ENCODE measurements at regions not wholly inside any gene's neighbourhood (a gene's known extent, or its start where the extent isn't known, plus 50 kb on each side); places are given as distances from the start of the nearest gene placed in this dataset.
A peak's percentile ranks its signal among the peaks of the same experiment; 100 is the strongest.

DNA sequence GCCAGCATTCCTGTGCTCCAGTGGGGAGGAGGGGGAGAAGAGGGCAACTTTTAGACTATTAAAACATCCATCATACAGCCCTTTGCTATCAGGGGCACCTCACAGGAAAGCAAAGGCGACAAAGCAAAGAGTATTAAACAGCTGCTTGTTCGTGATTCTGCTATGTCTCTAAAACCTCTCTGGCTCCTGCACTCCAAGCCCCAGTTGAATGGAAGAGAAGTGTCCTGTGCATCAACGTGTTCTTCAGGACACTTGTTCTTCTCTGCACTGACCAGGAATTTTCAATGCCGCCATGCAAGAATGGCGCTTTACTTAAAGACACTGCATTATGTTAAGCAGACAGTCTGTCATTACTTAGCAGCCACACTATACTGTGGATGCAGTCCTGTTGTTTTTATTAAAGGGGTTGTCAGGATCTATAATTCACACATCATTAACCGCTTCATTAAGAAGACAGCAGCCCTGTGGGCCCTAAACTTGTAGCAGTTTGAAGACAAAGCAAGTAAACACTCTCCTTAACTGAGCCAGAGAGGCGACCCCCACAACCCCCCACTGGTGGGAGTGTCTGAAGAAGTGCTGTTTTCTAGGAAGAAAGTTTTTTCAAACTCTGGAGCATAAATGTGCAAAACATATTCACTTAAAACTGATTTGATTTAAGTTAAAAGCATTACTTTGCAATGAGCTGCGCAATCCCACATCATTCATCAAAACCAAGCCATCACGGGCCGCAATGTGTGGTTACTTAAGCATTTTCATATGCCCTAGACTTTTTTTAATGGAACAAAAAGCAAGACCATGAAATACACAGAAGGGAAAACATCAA lies 164.5 kb downstream of the ZNF608 start:
- DNase-seq = no peak

DNA sequence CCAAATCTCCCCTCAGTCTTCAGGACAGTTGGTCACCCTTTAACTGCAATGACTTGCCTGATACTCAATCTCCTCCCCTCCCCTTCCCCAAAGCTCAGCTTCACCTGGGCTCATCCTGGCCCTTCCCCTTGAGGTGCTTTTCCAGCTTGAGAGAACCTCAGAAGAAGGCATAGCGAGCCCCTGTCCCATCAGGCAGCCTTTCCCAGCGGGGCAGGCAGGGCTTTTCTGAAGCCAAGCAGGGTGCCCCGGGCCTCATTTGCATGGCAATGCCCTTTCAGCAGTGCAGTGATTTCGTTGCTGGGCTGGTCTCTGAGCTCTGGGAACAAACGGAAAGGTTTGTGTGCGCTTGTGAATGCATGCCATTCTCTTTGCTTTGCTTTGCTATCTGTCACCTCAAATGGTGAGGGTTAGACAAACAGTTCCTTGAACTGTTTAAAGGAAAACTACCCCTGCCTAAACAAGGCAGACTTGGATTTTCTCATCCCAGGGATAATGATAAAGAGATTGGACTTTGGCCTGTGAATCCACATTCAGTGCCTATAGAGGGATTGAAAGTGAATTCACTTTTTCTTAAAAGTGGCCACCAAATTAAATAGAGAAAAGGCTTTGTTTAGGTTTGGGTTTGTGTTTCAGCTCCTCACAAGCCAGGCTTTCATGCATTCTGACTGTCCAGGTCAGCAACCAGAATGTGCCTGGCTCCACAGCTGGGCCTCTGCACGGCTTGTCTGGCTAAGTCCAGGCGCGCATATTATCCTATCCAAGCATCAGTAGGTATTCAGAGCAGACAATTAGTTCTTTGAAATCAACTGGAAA lies 165.3 kb downstream of the ZNF608 start:
- DNase-seq = no peak

DNA sequence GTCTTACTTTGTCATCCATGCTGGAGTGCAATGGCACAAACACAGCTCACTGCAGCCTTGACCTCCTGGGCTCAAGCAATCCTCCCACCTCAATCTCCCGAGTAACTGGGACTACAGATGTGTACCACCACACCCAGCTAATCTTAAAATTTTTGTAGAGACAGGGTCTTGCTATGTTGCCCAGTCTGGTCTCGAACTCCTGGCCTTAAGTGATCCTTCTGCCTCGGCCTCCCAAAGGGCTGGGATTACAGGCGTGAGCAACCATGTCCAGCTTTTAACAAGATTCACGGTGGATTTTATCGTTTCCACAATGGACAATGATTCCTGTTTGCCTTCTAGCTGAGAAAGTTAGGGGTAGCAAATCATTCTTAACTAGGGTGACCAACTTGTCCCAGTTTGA lies 165.9 kb downstream of the ZNF608 start:
- DNase-seq = no peak

DNA sequence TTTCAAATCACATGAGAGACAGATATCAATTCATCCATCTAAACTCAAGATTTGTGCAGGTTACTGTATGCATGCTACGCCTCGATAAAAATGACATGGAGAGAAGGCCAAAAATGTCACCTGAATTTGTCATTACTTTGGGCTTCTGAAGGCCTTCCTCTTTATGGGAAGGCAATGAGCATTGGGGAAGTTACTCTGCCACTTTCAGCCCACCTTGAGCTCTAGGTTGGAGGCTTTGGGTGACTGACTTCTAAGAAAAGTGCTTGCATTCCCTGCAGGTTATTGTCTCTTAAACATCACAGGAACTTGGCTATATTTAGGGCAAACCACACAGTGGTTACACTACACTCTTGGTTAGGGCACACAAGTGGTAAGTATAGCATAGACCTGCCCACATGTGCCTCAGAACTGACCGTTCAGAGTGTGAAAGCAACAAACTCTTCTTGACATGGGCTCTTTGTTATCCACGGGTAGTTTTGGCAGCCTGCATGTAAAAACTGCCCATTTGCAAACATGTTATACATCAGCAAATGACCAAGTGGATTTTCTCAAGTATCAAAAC lies 169.5 kb downstream of the ZNF608 start:
- DNase-seq = no peak

DNA sequence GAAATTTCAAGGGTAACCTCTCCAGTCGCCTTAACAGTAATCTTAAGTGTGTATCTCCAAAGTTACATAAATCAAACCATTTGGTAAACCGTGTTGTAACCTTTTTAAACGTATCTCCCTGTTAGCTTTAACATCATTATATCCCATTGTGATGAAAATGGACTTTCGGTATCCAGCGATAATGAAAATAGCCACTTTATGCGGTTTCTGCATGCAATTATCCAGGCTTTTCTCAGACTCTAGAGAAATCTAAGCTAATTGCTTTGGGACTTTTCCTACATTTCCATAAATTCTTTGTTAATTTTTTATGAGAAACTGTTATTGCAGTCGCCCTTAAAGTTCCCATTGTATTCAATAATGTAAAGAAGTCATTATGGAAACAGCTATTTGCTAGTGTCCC lies 170.7 kb downstream of the ZNF608 start:
- no peak for DNase-seq

DNA sequence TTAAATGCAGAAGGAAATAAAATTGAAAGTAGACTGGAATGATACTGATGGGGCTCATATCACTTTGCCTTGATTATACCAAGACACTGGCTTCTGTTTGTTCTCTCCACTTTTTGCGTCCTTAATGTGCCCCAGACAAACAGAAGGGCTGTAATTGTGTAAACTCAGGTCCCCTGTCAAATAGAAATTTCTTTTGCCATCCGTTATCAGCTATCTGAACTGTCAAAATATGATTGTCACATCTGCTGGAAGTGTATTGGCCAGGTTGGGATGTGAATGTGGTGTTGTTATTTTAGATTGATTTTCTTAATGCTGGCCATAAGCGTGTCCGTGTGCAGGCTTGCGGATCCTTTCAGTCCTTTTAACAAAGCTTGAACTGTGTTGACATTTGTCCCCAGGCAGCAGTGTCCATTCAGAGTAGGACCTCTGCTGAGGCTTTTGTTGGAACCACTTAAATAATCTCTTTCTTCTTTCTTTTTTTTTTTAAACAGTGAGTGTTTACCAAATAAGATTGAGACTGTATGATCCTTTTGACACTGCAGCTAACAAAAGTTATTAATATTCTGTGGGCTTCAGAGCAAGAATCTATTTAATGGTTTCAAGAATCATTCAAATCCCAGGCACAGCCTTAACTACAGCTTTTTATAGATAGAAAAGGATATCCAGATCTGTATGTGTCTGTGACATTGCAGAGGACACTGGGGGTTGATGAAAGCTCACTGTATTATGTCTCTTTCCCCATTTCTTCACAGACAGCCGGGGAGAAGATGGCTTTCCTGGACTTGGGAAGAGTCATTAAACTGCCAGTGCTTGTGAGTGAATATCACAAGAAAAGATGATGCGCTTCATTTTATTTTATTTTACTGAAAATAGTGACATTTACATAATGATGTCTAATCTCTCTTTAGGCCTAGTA lies 171.7 kb downstream of the ZNF608 start:
- DNase-seq = no peak

DNA sequence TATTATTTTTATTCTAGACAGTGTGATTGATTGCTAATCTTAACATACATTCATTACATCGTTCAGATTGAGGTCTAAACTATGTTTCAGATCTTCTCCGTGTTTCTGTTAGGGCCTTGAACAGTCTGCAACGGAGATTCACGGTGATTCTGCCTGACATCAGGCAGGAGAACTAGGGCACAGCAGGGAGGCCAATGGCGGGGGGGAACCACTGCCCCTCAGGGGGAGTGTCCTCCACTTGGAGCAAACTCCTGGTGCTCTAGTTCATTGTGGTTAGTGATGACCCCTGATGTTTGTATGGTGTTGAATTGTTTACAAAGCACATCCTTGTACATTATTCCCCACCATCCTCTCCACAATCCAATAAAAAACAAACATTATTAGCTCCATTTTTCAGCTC lies 173.5 kb downstream of the ZNF608 start:
- DNase-seq = no peak

DNA sequence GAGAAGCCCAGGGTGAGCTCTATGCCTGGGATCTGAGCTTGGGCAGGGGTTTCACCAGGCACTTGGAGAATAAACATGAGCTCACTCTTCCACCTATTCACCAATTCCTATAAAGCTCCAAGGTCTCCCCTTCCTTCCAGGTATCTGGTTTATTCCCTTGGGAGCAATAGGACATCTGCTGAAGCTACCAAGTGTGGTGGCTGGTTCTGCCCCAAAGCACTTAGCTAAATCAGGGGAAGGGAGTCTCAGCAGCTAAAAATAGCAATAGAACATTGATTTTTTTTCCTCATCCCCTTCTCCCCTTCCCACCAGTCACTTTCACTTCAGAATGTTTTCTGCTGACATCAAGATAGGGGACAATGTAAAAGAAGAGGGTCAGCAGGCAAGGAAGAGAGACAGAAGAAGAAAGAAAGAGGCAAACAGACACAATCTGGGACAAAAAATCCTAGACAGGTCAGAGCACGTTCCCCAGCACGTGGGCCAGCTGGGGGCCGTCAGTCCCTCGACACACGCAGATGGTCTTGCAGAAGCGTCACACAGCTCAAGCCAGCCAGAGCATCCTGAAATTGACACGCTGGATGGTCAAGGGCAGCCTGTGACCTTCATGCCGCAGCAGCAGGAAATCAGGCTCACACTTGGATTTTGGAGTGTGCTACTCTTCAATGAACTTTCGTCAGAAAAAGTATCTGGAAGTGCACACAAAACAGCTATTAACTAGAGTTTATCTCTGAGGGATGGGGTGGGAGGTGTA lies 176.0 kb downstream of the ZNF608 start:
- DNase-seq = no peak

DNA sequence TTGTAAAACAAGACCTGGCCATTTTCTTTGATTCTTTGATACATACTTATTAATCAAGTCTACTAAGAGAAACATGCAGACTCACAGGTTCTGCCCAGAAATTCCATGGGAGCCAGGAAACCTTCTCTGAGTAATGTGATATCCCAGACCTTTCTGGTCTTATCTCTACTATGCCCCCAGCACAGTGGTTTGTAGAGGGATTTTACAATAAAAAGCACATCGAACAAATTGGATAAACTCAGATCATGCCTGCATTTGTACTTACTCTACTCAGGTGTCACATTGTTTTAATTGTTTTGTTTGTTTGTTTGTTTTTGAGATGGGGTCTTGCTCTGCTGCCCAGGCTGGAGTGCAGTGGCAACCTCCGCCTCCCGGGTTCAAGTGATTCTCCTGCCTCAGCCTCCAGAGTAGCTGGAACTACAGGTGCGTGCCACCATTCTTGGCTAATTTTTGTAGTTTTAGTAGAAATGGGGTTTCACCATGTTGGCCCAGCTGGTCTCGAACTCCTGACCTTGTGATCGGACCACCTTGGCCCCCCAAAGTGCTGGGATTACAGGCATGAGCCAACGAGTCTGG lies 179.5 kb downstream of the ZNF608 start:
- no peak for DNase-seq

DNA sequence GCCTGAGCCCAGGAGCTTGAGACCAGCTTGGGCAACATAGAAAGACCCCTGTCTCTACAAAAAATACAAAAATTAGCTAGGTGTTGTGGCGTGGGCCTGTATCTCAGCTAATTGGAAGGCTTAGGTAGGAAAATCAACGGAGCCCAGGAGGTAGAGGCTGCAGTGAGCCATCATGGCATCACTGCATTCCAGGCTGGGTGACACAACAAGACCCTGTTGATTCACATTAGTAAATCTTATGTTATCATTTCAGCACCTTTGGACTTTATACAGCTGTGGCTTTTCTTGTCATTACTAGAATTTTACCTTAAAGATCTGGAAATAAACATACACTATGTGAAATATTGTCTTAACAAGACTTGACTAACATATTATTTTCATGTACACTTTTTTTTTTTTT lies 185.0 kb downstream of the ZNF608 start:
- no peak for DNase-seq

DNA sequence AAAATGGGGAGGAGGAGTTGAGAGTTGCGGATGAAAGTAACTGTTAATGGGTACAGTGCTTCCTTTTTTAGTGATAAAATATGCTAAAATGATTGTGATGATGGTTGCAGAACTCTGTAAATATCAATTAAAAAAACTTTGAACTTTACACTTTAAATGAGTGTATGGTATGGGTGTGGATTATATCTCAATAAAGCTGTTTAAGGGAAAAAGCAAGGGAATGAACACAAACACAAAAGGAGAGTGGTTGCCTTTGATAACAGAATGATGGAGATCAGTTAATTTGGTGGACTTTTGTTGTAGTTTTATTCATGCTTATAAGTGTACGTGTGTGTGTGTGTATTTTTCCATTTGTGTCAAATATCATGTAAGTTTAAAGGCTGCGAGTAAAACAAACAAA lies 186.1 kb downstream of the ZNF608 start:
- no peak for DNase-seq

DNA sequence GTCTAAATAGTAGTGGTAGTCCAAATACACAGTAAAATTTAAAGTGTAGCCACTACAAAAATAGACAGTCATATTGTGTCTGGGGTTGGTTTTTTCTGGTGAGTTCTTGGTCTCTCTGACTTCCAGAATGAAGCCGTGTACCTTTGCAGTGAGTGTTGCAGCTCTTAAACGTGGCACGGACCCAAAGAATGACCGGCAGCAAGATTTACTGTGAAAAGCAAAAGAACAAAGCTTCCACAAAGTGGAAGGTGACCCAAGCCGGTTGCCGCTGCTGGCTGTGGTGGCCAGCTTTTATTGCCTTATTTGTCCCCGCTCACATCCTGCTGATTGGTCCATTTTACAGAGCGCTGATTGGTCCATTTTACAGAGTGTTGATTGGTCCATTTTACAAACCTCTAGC lies 188.7 kb downstream of the ZNF608 start:
- no peak for DNase-seq

DNA sequence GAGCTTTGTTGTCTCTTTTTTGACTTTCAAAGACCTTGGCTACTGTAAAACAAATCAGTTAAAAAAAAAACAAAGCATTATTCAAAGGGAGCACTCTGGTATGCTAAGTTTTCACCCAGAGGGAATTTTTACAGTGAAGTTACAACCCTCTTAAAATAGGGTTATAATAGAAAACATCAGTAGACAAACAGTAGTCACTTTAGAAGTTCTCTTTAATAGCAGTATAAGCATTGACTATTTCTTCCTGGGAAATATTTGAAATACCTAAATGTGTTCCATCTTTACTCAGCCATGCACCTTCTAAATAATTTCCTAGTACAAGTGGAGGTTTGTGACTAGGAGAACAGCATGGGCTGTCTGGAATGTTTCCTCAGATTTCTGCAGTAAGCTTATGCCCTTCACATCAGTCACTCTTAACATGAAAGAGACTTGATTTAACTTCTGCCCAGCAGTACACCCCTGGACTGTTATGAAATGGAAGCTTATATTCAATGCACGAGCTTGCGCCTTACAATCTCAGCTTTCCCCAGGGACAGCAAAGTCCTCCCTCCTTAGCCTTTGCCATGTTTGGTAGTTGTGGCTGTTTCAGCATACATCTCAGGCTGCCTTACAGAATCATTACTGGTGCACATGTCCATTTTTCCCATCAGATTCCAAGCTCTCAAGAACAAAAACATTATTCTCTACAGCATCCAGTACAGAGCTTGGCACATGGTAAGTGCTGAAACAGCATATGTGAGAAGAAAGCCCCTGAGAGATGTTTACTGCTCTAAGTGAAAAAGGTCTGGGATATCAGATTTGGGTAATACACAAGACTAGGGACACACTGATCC lies 191.5 kb downstream of the ZNF608 start:
- no peak for DNase-seq

DNA sequence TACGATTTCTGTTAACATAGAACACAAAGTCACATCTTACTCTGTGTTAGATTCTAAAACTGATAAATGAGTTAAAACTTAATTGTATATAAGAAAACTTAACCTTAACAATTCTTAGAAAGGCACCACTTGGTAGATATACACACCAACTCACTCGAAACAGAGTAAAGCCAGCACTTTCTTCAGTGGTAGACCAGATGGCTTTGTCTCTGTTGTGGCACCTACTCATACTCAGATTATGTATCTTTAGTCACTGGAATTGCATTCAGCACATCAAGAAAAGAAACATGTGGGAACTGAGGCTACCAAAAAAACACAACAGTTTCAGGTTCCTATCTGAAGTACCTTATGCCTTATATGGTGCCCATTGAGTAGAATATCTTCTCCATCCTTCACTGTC lies 192.5 kb downstream of the ZNF608 start:
- DNase-seq = no peak

DNA sequence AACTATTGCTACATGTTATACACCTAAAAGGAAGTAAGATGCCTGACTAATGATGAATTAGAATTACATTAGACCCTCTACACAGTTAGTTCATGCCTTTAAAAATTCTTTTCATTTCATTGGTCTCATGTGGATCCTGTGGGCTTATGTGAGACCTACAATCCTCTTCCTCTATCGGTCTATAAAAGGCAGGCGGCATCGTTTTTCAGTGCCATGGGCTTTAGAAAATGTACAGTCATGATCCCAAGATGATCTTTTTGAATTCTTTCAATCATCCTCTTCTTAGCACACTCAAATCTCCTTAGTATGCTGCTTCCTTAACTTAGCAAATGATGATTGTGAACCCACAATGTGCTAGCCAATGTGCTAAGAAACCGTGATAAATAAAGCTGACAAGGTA lies 193.9 kb downstream of the ZNF608 start:
- no peak for DNase-seq

DNA sequence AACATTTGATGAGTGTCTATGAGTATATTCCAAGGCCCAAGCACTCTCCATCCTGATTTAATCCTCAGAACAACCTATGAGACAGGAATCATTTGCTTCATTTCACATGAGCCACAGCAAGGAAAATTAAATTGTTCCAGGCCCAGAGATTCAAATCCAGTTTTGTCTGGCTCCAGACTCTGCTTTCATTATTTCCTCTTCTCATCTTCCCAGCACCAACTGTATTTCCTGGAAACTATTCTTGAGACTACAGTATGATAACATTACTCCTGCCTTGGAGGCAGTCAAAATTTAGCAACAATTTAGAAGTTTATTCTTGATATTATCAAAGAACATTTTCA lies 194.5 kb downstream of the ZNF608 start:
- DNase-seq = no peak

DNA sequence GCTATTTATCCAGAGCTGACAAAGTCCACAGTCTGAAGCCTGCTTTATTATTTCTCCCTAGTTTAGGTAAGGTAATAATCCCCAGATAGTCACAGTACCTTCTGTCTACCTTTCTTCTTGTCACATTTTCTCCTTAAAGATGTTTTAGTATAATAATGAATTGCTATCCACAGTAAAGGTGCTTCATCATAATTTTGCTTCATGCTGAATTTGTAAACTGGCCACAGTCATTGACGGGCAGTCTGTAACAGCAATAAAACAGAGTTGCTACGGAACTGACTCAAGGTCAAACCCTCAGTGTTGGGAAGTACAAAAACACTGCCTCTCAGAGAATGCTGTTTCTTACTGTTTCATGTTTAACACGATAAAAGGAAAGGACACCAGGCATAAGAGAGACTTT lies 195.7 kb downstream of the ZNF608 start:
- peak; percentile 38 for DNase-seq

DNA sequence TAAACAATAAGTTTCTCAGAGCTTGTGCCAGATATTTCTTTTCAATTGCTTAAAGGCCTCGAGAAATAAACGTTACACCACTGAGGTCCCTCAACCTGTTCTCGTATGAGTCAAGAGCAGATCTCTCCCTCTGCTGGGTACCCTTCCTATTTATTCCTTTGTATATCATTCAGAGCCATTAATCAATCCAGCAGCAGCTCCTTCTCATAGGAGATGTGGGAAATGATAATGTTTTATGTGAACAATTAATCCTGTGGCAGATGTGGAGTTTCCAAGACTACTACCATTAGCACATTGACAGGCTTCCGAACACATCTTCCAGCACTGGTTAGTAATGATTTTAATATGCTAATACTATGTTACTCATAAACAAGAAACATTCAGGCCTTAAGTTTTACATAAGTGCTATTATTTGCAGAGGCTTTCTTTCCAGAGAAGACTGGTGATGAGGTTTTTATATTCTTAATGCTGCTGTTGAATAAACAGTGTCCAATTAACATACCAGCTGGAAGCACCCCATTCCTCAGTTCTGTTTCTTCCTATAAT lies 196.5 kb downstream of the ZNF608 start:
- no peak for DNase-seq

DNA sequence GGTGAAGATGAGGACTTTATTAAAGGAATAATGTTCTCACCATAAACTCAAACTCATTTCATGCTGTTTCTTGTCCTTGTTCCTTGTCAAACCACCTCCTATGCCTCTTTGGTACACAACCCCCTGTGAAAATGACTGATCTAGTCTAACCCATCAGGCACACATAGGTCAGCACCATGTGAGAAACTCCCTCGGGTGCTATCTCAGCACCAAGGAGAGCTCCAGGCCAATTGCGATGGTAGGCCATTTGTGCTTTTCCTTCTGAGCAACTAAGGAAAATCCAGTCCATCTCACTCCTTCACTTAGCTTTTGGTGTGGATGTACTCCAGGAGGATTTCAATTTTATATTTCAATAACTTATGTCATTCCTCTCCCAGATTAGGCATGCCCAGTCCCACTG lies 199.8 kb downstream of the ZNF608 start:
- peak; percentile 44 for DNase-seq

DNA sequence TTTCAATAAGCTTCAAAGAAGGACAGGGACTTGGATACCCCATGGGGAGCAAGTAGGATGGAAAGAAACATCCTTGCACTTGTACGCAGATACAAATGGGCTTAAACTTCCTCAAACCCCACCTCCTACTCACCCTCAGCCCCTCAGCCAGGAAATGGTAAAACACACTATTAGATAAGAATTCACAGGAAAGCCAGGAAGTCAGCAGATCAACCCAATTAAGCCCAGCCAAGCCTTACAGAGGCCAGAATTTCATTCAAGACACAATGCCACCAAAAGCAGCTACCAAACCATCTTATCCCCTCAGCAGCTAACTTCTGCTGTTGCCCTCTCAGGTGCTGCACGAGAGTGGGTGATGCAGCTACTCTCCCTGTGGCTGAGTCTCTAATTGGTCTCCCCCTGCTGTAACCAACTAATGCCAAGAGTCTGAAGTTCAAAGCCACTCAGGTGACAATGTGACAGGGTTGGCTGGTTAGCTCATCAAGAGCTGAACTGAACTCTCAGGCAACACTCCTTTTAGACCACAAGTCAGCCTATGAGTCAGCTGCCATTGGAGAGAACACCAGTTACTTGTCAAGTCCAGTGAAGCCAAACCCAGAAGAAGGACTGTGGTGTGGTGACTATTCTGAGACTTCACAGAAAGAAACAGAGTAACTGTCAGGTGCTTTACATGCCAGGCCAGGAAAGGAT lies 201.9 kb downstream of the ZNF608 start:
- peak; percentile 7 for DNase-seq

All from dermis blood vessel endothelial cell (primary cell).